Vagina (tissue), 2 donors: ENCODE measurements at regions not wholly inside any gene's neighbourhood (a gene's known extent, or its start where the extent isn't known, plus 50 kb on each side); places are given as distances from the start of the nearest gene placed in this dataset.

ENCODE experiments used
- POLR2A ChIP-seq, 2 donors: fragments of 450-650 bp; IDR thresholded peaks; one replicate each; pipeline ENCODE4 v1.6.1; 2017; ENCODE audit warnings: antibody characterized with exemption in 2 of 2, mild to moderate bottlenecking in 2 of 2, moderate library complexity in 2 of 2
- POLR2AphosphoS5 ChIP-seq, 2 donors: sonication (generic); formaldehyde crosslinking; IDR thresholded peaks; one replicate each; pipeline ENCODE4 v1.9.0; 2017; ENCODE audit warnings: antibody characterized with exemption in 2 of 2, mild to moderate bottlenecking in 2 of 2, low read depth in 1 of 2; ENCODE audit not compliant: insufficient read depth in 1 of 2
- TF ChIP-seq, protein P1 (sequence below), 3 experiments: fragments of 450-650 bp in 2 of 3; fragments of 200-600 bp in 1 of 3; sonication (generic) in 1 of 3; IDR thresholded peaks; one replicate each; pipeline ENCODE4 v1.5.1; 2017 to 2019; ENCODE audit warnings: antibody characterized with exemption in 3 of 3, mild to moderate bottlenecking in 2 of 3, moderate library complexity in 2 of 3

- TF ChIP-seq, protein P1, sequence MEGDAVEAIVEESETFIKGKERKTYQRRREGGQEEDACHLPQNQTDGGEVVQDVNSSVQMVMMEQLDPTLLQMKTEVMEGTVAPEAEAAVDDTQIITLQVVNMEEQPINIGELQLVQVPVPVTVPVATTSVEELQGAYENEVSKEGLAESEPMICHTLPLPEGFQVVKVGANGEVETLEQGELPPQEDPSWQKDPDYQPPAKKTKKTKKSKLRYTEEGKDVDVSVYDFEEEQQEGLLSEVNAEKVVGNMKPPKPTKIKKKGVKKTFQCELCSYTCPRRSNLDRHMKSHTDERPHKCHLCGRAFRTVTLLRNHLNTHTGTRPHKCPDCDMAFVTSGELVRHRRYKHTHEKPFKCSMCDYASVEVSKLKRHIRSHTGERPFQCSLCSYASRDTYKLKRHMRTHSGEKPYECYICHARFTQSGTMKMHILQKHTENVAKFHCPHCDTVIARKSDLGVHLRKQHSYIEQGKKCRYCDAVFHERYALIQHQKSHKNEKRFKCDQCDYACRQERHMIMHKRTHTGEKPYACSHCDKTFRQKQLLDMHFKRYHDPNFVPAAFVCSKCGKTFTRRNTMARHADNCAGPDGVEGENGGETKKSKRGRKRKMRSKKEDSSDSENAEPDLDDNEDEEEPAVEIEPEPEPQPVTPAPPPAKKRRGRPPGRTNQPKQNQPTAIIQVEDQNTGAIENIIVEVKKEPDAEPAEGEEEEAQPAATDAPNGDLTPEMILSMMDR (IDR thresholded peaks at IDR 0.05): no peak
- TF ChIP-seq POLR2A (IDR thresholded peaks at IDR 0.05) (no peak), POLR2AphosphoS5 (IDR thresholded peaks at IDR 0.05; ENCODE audit: insufficient read depth in 1 of 2, low read depth in 1 of 2) (no peak)
Measured at GRCh38 chr13:39946769-39947168, 291.3 kb downstream of the COG6 start.
